ENCODE measurements at regions not wholly inside any gene's neighbourhood (a gene's known extent, or its start where the extent isn't known, plus 50 kb on each side); places are given as distances from the start of the nearest gene placed in this dataset.

DNA sequence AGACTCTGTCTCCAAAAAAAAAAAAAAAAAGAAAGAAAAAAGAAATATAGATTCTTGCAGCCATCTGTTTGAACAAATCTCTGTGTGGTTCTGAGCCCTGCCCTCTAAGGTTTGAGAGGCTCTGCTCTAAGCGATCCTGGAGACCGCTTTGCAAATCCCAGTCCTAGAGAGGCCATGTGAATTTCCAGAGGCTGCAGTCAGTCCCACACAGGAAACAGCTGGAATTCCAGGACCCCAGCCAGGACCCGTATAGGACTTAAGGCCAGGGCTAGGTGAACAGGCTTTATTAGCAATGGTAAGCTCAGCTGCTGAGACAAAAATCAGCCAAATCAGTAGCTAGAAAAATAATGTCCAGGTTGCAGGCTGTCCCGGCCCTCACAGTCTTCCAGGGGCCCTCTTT, 154.8 kb downstream of the RPS24 start:
- no peak for DNase-seq

DNA sequence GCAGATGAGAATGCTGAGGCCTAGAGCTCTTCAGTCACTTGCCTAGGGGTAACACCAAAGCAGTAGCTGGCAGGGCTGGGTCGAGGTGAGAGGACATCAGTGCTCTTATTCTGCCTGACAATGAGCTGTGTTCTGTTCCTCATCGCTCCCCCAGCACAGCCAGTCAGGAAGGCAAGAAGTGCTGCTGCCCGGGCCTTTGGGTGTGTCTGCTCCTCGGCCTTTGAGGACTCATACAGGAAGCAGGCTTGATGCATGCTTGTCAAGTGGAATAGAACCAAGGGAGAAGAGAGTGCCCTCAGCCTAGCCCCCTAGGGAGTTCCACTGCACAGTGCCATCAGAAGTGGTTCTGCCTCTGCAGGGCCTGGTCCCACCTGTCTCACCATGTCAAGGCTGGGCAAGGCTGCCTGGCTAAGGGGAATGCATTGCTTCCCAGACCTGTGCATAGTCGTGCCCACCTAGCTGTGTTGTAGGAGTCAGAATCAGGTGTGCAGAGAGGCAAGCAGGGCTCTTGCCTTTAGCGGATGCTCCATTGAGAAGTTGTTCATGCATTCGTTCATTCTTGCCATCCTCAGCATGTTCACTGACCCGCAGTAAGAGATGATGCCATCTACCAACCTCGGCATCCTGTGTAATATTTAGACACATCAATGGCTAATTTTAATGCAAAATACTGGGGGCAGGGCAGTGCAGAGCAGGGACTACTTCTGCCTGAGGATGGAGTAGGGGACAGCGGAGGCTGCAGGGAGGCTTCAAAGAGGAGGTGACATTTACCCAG, 156.6 kb downstream of the RPS24 start:
- DNase-seq = no peak

DNA sequence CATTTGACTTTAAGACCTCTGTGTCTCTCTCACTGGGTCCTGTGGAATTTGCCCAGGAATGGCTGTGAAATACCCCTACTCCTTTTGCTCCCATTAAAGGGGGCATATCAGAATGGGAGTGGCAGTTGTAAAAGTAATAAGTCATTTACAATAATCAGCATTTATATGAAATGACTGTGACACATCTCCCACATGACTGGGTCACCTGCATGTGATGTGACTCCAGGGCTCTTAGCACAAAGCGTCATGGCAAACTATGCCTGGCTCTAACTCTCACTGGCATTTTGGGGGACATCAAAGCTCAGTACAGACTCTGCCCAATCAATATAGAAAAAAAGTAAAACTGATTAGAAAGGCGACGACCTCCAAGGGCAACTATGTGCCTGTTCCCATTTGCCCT, 157.6 kb downstream of the RPS24 start:
- no peak for DNase-seq

DNA sequence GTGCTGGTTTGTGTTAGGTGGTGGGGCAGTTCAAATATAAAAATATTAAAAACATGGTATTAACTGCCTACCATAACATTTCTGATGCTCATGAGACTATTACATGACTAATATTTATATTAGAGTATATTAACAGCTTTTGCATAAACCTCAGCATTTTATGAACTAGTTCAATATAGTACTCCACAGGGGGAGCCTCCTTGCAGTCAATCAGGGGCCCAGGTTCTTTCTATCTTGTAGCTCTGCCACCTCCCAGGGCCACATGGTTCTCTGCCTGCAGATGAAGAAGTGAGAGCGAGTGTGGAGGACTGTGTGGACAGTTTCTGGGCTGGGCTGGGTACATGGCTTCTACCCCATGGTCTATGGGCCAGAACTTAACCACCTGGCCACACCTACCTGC, 159.5 kb downstream of the RPS24 start:
- DNase-seq = no peak

DNA sequence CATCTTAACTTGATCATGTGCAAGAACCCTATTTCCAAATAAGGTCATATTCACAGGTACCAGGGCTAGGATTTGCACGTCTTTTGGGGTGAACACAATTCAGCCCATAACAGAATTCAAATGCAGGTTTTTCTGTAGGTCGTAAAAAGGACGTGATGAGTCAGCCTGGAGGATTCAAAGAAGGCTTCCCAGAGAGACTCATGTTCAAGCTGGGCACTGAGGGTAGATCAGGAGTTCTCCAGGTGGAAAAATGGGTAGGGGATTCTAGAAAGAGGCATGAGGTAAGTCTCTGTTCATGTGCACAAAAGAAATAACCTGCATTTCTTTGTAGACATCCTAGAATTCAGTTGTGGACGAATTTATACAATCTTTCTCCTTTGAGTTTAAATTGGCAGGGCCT, 160.4 kb downstream of the RPS24 start:
- no peak for DNase-seq

DNA sequence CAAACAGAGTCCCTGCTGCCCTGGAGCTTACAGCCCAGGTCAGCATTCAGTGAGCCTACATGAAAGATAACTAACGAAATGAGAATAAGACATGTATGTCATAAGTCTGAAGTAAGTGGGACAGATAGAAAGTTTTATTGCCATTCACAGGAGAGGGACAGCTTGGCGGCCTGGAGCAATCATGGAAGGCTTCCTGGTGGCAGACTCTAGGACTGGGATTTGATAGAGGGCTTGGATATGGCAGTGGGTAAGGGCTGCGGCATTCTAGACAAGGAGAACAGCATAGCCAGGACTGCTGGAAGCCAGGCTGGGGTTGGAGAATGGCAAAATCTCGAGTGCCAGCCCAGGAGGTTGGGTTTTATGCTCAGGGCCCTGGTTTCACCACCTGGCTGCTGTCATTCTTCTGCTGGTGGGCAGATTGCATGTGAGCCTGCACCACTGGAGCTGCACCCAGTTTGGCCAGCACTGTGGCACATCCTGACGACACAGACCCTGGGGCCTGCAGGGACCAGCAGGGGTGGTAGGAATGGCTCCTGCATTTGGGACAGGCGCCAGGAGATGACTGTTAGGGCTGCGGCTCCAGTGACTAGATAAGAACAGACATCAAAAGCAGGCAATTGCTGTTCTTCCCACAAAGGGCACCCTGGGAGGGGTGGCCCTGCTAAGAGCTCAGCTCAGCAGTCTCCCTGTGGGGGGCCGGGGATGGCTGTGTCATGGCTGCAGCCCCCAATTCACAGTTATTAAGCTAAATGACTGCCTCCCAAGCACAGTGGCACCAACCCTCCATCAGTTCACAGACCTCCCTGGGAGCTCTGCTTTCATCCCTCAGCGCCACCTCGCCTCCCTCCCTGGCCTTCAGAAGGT, 161.1 kb downstream of the RPS24 start:
- DNase-seq = no peak

GRCh38 chr10:78196396-78196795, 162.7 kb downstream of the RPS24 start:
- DNase-seq = no peak

DNA sequence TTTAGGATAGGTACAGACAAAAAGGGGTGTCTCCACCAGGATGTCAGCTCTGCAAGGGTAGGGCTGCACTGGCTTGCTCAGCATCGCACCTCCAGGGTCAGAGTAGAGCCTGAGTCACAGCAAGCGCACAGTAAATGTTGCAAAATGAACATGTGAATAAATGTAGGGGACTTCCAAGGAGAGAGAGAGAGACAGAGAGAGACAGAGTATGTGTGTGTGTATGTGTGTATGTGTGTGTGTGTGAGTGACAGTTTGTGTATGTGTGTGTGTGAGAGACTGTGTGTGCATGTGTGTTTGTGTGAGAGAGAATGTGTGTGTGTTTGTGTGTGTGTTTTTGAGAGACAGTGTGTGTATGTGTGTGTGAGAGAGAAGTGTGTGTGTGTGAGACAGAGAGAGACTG, 163.3 kb downstream of the RPS24 start:
- DNase-seq = no peak

DNA sequence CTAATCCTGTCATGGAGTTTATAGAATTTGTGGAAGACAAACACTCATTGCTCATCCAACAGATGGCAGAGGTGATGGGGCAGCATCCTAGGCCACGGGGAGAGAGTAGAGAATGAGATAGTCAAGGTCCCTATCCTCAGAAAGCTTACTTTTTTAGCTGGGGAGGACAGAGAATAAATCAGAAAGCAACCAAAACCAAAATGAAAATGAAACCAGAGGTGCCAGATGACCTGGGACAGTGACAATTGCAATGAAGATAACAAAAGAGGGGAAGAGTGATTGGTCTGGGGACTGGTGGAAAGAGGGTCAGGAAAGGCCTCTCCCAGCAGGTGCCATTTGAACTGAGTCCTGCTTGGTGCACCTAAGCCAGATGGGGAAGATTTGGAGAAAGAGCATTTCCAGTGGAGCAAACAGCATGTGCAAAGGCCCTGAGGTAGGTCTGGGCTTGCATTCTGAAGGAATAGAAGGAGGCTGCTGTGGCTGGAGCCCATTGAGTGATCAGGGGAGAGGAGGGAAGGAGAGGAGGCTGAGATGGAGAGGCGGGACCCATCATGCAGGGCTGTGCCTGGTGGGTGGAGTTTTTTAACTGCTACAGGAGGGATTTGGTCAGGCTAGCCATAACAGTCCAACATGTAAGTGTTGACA, 164.1 kb downstream of the RPS24 start:
- no peak for DNase-seq

DNA sequence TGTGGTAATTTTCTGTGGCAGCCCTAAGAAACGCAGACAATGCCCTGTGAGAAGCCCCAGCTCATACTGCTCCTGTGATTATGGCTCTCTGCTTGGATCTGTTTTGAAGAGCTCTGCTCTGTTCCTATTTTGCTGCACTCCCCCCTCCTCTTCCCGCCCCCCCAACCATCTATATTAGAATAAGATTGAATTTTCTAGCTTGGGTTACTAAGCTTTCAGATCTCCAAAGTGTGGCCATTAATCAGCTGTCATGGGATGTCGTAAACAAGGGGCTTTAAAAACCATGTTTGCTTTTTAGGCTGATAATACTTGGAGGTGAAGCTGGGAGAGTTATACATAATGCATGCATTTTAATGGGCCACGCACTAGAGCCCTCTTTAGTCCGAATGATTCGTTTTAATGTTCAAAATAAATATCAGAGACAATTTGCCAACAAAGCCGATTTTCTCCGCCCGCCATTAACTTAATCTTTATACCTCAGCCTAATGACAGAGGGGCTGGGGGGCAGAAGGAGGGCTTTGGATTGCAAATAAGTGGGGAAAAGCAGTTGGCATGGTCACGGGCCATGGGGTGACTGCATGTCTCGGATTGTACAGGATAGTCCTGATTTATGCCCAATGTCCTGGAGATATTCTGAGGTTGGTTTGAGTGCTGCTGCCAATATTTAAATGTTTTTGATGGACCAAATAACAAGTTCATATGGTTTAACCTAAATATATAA, 165.5 kb downstream of the RPS24 start:
- no peak for DNase-seq

DNA sequence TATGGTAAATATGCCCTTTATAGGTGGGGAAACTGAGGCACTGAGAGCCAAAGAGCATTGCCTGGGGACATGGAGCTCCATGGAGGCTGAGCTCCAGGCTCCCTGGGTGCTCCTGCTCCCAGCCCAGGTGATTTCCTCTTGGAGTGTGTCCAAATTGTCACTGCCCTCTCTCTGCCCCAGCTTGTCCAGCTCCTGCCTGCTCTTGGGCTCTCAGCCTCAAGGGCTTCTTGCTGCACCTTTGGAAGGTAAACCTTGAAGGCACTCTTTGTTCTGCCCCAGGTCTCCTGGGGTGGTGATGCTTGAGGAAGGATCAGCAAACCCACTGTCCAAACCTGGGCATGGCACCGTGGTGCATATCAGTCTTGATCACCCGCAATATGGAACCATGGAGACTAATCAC, 166.1 kb downstream of the RPS24 start:
- no peak for DNase-seq

DNA sequence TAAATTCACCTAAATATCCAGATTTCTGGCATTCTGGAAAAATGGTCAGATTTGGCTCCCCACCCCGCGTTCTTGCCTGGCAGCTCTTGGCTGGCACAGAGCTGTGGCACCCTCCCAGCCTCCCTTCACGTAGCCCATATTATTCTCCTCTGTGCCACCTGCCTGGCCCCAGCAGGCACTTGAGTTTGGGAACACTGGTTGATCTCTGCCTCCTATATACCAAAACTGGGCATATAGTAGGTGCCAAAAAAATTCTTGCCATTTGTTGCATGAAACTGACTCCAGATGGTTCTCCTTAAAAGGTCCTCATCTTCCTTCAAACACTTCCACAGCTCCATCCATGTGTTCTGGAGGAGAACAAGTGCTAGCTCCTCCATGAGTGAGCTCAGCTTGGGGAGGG, 167.0 kb downstream of the RPS24 start:
- no peak for DNase-seq

- no peak for DNase-seq
These were observed 168.7 kb downstream of the RPS24 start for GRCh38 chr10:78202386-78202785.

GRCh38 chr10:78203915-78204818, 170.5 kb downstream of the RPS24 start:
- no peak for DNase-seq

DNA sequence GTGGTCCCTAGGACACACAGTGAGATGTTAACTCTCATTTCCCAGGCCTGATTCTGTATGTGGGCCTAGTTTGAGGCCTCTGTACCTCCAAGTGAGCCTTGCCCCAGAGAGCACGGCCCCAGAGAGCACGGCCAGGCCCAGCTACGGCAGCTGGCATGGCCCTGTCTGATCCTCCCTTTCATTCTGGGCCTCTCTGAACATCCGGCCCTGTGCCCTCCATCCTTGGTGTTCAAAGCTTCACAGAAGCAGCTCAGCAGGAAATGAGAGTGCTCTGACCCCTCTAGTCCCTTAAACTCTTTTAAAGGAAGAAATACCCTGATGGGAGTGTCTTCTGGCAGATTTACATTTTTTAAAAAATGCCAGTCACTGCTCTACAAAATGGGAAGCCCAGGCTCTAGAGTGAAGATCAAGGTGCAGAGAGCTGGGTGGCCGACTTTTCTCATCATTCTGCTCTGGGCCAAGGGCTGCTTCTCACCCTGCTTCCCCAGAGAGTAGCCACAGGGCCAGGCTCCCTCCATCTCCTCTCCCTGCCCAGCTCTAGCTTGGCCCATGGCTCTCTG, 171.9 kb downstream of the RPS24 start:
- DNase-seq = no peak

DNA sequence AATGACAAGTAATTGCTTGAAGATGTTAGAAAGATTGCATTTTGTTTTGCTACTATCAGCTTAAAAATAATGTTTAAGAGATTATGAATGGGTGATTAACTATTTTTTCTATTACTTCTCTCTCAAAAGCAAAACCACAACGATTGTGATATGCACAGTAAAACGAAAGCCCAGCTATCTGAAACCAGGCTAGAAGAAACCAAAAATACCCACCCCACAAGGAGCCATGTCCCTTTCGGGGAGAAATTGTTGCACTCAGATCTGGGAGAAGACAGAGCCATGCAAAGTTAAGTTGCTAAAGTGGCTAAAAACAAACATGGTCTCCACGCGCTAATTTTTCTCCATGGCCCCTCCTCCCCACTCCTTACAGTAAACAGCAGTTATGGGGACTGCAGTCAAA, 173.6 kb downstream of the RPS24 start:
- no peak for DNase-seq

- no peak for DNase-seq
These were observed 174.1 kb downstream of the RPS24 start for GRCh38 chr10:78207776-78208175.

DNA sequence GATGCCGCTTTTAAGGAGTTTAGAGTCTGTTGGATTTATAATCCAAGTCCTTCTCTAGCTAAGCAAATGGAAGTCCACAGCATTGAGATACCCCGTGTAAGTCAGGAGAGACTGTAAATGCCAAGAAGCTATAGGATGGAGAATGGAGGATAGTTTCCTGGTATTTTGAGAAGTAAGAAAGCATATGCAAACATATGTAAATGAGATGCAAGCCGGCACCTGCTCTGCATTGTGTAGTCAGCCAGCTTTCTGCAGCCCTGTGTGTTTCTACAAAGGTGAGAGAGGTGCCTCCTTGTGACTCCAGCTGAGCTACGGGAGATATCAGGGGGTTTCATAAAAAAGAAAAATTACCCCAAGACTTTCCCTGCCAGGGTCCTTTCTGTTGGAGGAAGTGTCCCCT, 176.3 kb downstream of the RPS24 start:
- DNase-seq = no peak

DNA sequence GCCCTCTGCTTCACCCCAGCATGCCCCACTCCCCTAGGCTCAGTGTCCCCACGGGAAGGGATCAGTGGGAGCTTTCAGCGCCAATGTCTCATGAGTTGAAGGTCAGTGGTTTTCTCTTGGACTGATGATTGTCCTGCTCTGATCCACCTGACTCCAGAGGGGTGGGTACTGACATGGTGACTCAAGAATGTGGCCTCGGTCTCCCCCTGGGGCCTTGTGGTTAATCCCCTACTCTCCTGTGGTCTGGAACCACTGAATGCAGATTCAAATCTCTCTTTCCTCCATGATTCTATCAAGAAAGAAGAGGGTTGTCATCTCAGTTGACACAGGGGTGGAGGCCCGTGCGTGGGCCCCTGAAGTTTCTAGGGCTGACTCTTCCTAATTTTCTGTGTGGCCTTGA, 176.9 kb downstream of the RPS24 start:
- DNase-seq = no peak

- DNase-seq = no peak
These were observed 177.3 kb downstream of the RPS24 start for GRCh38 chr10:78210976-78211375.

DNA sequence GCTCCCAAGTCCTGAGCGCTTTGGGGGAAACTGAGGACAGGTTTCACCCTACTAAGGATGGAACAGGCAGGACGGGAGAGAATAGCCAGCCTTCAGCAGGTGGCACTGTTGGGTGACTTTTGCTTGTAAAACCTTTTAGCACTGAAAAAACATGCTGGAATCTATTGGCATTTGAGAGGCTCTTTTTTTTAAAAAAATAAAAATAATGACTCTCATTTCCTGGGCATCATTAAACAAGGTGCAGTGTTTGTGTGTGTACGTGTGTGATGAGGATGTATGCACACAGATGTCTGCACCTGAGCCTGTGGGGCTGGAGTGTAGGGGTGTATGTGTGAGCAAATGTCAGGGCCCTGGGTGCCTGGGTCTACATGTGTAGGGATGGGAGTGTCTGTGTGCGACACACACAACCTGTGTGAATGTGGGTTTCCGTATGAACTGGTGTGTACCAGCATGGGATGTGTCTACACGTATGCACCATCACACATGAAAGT, 177.9 kb downstream of the RPS24 start:
- DNase-seq = no peak

All from activated naive CD4-positive, alpha-beta T cell treated with anti-CD3 and anti-CD28 coated beads, Interleukin-2, amount 50 U/mL, for 16 hours (primary cell).